GM19397 (cell line): ENCODE measurements at regions not wholly inside any gene's neighbourhood (a gene's known extent, or its start where the extent isn't known, plus 50 kb on each side); places are given as distances from the start of the nearest gene placed in this dataset.

Experiments used
- ATAC-seq: cut with Tn5 transposase; IDR thresholded peaks from one replicate; pipeline ENCODE4 v1.9.1; 2021; ENCODE audit warnings: mild to moderate bottlenecking, moderate library complexity; ENCODE audit not compliant: unreplicated experiment

DNA sequence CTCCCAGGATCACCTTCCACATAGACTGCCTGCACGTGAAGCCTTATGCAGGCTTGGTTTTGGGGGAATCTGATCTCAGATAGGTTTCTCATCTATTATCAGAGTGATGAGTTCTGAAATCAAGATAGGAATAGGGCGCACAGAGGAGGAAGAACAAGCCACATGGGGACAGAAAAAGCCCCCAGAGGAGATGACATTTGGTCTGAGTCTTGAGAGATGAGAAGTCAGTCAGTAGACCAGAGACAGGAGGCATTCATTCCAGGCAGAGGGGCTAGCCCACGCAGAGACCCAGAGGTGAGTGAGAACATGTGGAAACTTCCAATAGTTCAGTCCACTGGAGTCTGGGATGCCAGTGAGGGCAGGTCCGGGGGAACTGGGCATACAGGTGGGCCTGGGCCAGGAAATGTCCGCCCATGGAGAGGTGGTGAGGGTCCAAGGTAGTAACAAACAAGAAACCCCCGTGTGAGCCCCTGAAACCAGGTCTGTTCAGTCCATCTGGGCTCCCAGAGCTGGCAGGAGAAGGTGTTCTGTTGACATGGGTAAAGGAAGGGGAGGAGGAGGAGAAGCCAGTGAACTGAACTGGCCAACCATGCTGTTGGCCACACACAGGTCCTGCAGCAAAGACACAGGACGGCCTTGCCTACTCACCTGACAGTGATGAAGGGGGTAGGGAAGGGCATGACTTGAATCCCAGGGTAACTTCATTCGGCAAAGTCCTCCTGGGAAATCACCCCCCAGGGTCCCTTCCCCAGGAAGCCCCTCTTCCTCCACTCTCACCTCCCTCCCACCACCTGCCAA is 69.3 kb upstream of the SMNDC1 start:
- ATAC-seq: no peak

- no peak for ATAC-seq
These were observed 70.4 kb upstream of the SMNDC1 start for GRCh38 chr10:110375121-110375520.

- no peak for ATAC-seq
These were observed 71.5 kb upstream of the SMNDC1 start for GRCh38 chr10:110376021-110376766.

- ATAC-seq: no peak
These were observed 72.0 kb upstream of the SMNDC1 start for GRCh38 chr10:110376767-110377160.

DNA sequence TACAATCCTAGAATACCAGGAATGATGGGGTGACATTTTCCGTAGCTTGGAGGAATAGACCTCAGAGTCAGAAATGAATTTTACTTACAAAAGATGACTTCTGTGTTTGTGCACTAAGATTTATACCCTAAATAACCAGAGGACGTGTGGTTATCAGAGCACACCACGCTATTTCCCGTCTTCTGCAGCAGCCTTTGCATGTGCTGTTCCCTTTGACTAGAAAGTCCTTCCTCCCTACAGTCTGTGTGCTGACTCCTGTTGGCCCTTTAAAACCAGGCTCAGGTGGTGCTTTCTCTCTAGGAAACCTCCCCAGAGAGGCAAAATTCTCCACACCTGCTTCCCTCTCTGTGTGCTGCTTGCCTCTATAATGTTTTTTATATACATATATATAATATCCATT is 73.3 kb upstream of the SMNDC1 start:
- ATAC-seq: no peak

DNA sequence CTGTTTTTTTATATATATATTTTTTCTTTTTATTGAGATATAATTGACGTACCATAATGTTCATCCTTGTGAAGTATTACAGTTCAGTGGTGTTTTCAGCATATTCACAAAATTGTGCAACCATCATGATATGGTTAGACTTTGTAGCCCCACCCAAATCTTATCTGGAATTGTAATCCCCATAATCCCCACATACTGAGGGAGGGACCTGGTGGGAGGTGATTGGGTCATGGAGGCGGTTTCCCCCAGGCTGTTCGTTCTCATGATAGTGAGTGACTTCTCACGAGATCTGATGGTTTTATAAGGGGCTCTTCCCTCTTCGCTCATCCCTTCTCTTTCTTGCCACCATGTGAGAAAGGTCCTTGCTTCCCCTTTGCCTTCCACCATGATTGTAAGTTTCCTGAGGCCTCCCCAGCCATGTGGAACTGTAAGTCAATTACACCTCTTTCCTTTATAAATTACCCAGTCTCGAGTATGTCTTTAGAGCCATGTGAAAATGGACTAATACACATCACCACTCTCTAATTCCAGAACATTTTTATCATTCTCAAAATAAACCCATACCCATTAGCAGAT is 73.9 kb upstream of the SMNDC1 start:
- ATAC-seq: no peak

DNA sequence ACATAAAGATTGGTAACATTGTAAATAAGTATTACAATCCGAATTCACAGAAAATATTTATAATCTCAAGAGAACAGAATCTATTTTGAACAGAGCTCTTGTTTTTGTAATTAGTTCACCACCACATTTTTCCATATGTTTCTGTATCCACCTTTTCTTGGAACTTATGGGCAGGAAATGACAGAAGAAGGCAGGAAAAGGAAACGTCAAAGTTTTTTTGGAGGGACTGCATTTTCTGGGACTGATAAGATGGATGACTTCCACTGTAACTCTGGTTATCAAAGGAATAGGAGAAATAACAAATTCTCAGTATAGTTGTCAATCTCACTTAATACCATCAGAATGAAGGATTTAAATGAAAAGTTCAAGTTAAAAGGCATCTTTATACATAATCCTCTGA is 75.1 kb upstream of the SMNDC1 start:
- ATAC-seq: no peak

- ATAC-seq: no peak
These were observed 75.6 kb upstream of the SMNDC1 start for GRCh38 chr10:110380293-110380692.

DNA sequence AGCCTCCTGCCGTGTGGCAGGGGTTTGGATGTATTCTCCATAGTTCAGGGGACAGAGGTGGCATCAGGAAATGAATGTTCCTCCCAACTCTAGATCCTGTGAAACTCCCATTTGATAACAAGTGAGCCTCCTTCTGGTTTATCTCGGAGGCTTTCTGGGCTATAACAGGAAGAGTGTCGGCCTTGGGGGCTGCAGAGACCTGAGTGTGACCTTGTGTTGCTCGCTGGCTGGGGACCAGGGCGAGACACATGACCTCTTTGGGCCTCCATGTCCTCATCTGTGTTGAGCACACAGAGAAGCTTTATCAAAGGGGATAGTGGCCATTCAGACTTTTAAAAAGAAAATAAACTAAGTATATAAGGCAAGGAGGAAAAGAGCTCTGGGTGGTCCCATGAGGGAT is 78.0 kb upstream of the SMNDC1 start:
- ATAC-seq: no peak

DNA sequence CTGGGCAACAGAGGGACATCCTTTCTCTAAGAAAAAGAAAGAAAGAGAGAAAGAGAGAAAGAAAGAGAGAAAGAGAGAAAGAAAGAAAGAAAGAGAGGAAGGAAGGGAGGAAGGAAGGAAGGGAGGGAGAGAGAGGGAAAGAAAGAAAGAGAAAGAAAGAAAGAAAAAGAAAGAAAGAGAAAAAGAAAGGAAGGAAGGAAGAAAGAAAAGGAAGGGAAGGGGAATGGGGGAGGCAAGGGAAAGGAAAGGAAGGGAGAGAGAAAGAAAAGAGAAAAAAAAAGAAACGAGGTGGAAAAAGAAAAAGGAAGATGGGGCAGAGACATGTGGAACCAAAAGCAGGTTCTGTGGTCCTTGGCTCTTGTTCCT is 82.9 kb upstream of the SMNDC1 start:
- ATAC-seq: no peak

- peak; percentile 82 for ATAC-seq
These were observed 83.4 kb upstream of the SMNDC1 start for GRCh38 chr10:110387983-110388686.

DNA sequence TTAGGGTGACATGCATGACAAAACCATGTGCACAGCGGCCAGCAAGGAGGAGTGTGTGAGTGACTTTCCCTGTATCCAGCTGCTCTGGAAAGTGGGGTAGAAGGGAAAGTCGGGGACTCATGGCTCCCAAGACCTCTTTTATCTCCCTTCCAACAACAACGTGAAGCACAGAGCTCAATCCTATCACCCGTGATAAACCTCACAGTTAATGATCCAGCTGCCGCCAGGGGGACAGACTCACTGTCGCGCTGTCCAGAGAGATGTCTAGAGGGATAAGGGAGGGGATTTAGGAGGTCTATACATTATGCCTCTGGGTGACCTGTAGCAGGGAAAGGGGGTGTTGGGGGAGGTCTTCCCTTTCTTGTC is 84.0 kb upstream of the SMNDC1 start:
- no peak for ATAC-seq

DNA sequence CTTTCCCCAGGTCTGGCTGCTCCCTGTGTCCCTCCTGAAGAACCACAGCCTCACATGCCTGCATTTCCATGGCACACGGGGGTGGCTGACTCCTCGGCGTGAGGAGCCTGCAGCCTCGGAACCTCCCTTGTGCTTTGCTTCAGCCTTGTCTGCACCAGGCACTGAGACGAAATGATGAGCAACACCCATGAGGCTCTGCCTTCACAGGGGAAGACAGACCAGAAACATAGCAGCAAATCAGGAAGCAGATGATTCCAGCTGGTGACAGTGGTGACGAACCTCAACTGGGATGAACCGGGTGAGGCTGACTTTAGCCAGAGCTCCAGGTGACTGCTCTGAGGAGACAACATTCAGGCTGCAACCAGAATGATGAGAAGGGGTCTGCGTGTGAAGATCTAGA is 84.5 kb upstream of the SMNDC1 start:
- ATAC-seq: no peak

DNA sequence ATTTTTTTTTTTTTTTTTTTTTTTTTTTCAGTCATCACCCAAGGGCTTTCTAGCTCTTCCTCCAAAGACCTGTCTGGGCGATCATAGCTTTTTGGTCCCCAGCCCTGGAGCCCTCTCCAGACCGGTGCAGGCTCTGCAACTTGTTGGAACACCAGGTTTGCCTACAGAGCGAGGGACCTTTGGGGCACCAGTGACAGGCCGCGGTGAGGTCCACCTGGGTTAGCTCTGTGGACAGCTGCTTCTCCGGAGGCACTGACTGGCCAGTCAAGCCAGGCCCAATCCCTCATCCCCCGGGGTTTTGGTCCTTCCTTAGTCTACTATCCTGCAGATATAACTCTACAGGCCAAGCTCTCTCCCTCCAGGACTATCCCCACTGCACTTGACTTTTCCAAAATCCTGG is 86.8 kb upstream of the SMNDC1 start:
- ATAC-seq: no peak

DNA sequence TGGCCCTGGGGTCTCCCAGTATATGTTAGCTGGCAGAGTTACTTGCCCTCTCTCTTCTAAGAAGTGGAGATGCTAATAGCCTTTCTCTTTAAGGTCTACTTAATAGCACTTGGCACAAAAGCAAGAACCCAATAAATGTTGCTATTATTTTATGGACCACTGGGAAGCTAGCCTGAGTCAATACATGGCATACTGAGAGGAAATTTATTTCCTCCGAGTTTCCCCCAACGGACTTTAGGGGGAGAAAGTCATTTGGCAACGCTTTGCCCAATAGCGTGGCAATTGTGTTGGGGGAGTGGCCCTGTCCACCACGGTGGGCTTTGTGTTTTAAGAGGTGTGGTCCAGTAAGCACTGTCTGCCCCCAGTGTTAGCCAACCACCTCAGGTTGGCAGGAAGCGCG is 87.4 kb upstream of the SMNDC1 start:
- no peak for ATAC-seq

DNA sequence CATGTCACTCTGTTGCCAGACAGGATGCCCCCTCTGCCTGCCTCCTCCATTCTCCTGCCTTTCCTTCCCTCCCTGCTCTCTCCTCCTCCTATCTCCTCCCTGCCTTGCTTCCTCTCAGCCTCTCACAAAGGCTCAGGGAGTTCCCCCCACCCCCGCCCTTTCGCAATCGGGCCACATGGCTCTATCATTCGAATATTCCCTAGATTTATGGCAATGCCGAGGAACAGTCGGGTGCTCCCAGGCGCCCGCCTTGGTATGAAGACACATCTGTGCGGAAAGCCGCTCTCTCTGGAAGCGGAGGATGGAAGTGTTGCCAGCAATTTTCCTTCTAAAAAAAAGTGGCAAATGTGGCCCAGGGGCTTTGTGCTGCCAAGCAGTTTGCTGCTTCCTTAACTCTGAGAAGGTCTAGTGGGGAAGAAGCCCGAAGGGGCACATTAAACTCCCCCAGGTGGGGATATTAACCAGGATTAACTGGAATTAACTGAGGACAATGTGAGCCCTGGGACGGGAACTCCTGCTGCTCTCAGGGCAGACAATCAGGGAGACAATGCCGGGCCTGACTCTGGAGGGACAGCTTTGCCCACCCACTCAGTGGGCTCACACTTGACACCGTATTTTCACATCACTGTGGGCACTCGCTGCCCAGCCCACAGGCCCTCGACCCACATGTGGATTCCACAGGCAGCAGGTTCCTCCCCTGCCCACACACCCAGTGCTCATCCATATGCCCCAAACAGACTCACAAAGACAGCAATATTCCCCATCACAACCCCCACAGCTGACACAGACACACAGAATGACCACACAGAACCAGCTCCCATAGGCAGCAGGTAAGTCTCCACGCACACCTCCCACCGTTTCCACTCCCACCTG is 88.4 kb upstream of the SMNDC1 start:
- ATAC-seq: no peak

DNA sequence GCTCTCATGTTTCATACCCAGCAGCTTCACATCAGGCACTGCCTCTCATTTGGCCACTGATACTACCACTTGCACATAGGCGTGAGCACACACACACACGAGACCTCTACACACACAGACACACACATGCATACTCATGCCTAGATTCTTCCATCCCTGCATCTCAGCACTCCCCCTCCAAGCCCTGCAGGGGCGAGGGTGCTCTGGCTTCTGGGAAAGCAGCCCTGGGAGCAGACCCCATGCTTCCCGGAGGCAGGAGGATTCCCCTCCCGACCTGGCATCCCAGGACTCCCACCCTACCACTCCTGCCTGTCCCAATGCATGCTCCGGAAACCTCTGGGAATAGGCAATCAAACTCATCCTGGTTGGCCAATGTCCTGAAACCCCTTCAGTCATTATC is 89.1 kb upstream of the SMNDC1 start:
- ATAC-seq: no peak

- ATAC-seq: no peak
These were observed 89.6 kb upstream of the SMNDC1 start for GRCh38 chr10:110394296-110394695.

DNA sequence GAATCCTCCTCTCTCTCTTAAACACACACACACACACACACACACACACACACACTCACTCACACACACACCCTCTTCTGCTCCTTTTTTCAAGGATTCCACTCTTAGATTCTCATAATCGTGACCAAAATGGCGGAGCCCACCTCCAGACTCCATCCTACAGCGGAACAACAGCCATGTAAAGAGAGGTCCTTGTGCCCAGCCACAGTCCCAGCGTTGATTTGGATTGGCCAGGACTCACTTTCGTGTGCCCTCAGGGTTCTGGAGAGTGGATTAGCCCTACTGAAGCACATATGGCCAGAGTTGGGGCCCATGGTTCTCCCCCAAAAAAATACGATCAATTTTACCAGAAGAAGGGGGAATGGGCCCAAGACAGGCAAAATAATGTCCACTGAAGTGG is 90.2 kb upstream of the SMNDC1 start:
- ATAC-seq: no peak

DNA sequence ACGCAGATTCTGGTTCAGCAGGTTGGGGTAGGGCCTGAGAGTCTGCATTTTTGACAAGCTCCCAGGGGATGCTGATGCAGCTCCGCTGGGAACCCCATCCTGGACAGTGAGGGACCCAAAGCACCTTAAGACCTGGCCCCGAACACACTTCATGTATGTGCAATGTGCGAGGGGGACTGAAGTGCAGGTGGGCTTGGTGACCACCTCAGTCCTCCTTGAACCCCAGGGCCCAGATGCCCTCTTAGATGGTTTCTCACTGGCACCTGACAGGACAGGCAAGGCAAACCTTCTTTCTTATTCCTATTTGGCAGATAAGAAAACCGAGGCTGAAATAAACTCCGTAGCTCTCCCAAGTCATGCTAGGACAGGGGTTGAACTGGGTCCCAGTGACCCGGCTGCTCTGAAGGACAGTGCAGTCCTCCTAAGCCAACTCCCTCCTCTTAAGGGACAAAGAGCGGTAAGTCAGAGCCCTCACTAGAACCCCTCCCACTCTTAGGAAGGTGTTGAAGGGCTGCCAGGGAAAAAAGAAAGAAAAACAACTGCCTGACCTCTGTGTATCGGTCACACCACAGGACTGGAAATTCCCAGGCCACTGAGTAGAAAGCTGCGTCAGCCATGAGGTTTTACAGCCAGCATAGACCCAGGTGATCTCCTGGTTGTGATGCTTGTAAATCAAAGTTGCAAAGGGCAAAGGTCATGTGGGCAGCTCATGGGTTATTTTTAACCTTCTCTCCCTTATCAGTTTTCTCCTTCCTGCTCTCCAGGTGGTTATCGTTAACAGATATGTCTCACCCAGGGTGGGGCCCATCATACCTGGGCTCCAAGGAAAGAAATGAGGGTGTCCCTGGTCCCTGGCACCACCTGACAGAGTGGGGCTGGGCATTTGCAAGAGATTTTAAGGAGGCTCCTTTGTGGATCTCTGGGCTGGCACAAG is 90.9 kb upstream of the SMNDC1 start:
- peak; percentile 87 for ATAC-seq
